ENCODE measurements at regions not wholly inside any gene's neighbourhood (a gene's known extent, or its start where the extent isn't known, plus 50 kb on each side); places are given as distances from the start of the nearest gene placed in this dataset.

- no peak for TF ChIP-seq CTCF (conservative IDR thresholded peaks at IDR 0.05; ENCODE audit: low read depth, low read length)
- TF ChIP-seq EZH2 (IDR thresholded peaks at IDR 0.05; ENCODE audit: low read length, unreplicated experiment), result no peak
- no peak for TF ChIP-seq EZH2phosphoT487 (IDR thresholded peaks at IDR 0.05; ENCODE audit: borderline replicate concordance, low read length)
Measured at GRCh38 chr2:200129721-200130462, 174.5 kb downstream of the MAIP1 start.
